Activated CD4-positive, alpha-beta memory T cell treated with anti-CD3 and anti-CD28 coated beads, Interleukin-2, amount 10 ng/mL, durations not matched to agents 7 days and 5 days (primary cell): ENCODE measurements at regions not wholly inside any gene's neighbourhood (a gene's known extent, or its start where the extent isn't known, plus 50 kb on each side); places are given as distances from the start of the nearest gene placed in this dataset.

Experiments used
- CTCF ChIA-PET: fragments of 350-600 bp; sonication (Branson Sonifier 250); formaldehyde crosslinking; loops from one replicate; lab custom pipeline; 2021; ENCODE audit warnings: antibody characterized with exemption, inconsistent platforms; lab: Charles Lee
- POLR2A ChIA-PET: fragments of 350-600 bp; sonication (Branson Sonifier 250); formaldehyde crosslinking; loops from one replicate; lab custom pipeline; 2021; ENCODE audit warnings: antibody characterized with exemption; lab: Charles Lee
- DNase-seq: peaks from one replicate; pipeline ENCODE4 v3.0.0-alpha.2; 2020
- H3K27ac Mint-ChIP-seq: one replicate; pipeline ENCODE4 v1.8.0; 2021; ENCODE audit warnings: mild to moderate bottlenecking, mixed read lengths
- H3K27me3 Mint-ChIP-seq: one replicate; pipeline ENCODE4 v1.8.0; 2021; ENCODE audit warnings: mixed read lengths
- H3K36me3 Mint-ChIP-seq: one replicate; pipeline ENCODE4 v1.8.0; 2021; ENCODE audit warnings: low read depth, mixed read lengths
- H3K4me1 Mint-ChIP-seq: one replicate; pipeline ENCODE4 v1.8.0; 2021; ENCODE audit warnings: mixed read lengths
- H3K4me3 Mint-ChIP-seq: one replicate; pipeline ENCODE4 v1.8.0; 2021; ENCODE audit warnings: mild to moderate bottlenecking, mixed read lengths
- H3K9me3 Mint-ChIP-seq: one replicate; pipeline ENCODE4 v1.8.0; 2021; ENCODE audit warnings: mixed read lengths

DNA sequence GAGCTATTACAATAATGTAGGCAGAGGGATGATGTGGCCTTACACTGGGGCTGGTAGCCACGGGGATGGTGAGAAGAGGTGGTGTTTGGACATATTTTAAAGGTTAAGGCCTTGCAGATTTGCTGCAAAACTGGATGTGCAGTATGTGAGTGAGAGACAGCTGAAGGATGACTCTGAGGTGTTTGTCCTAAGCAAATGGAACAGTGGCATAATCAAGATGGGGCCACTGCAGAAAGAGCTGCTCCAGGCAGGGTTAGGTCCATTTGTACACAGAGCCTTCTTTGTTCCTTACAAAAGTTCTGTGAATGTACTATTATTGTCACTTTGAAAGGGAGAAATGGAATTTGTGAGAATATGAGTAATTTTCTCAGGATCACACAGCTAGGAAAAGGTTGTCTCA is 220.4 kb upstream of the ZP4 start:
- H3K27ac Mint-ChIP-seq = no peak overlapping the region
- peaks cover 8% of the 10 kb centered on the region for H3K9me3 Mint-ChIP-seq
- ChIA-PET POLR2A (no interaction called here), CTCF (no interaction called here)
- H3K4me3 Mint-ChIP-seq = no peak overlapping the region
- no peaks in the 10 kb centered on the region for H3K27me3 Mint-ChIP-seq
- no peaks in the 10 kb centered on the region for H3K4me1 Mint-ChIP-seq
- H3K36me3 Mint-ChIP-seq = no peaks in the 10 kb centered on the region
- DNase-seq = no peak

DNA sequence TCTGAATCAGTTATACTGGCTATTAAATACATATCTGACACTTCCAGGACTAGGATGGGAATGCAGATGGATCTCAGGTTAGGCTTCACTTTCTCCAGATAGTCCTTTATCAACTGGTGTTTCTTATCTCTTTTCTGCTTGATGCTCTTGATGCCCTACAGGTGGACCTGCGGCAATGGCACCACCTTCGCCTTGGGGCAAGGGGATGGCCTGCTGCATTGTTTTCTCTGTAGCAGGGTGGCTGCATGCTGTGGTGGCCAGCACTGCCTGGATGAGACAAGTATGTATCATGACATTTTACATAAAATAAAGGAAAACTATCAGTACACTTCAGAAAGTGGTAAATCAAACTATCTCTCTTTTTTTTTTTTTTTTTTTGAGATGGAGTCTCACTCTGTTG is 217.7 kb upstream of the ZP4 start:
- Mint-ChIP-seq H3K27ac (no peak overlapping the region), H3K27me3 (no peaks in the 10 kb centered on the region), H3K9me3 (peaks cover 12% of the 10 kb centered on the region), H3K4me1 (no peaks in the 10 kb centered on the region), H3K4me3 (no peak overlapping the region), H3K36me3 (no peaks in the 10 kb centered on the region)
- POLR2A ChIA-PET = no interaction called here
- DNase-seq = no peak
- CTCF ChIA-PET = no interaction called here

DNA sequence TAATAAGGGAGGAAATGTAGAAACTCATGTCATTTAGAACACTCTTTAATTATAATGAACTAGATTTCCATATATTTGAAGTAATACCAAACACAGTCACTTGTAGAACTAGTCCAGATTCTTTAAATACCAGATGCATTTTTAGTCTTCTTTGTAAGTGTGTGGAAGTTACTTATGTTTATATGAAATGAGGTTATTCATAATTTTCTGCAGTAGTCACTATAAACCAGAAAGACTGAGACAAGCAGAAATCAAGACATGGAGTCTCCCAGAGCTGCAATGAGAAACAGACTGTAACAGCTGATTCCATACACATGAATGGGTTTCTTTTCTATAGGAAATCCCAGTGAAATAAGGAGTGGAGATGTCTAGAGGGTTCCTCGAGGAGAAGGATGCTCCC is 216.6 kb upstream of the ZP4 start:
- no peaks in the 10 kb centered on the region for H3K4me1 Mint-ChIP-seq
- no peak for DNase-seq

DNA sequence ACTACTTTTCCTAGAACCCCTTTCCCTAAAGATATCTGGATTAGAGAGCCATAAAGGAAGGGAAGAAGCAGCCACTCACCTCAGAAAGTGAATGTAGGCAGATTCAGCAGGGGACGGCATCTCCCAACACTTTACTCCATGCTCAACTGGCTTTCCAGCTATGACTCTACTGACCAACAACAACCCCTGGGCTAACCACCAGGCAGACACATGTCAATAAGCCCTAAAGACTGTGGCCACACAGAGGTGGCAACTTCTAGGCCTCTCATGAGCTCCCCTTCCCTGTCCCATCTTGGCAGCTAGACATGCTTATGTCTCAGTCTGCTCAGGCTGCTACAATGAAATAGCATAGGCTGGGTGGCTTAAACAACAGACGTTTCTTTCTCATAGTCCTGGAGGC is 214.0 kb upstream of the ZP4 start:
- Mint-ChIP-seq H3K27me3 (no peaks in the 10 kb centered on the region), H3K36me3 (no peaks in the 10 kb centered on the region), H3K4me1 (no peaks in the 10 kb centered on the region), H3K9me3 (peaks cover 10% of the 10 kb centered on the region), H3K4me3 (no peak overlapping the region), H3K27ac (no peak overlapping the region)
- POLR2A ChIA-PET = no interaction called here
- CTCF ChIA-PET = no interaction called here
- no peak for DNase-seq

More for the DNA sequence above, 216.6 kb upstream of the ZP4 start:
- Mint-ChIP-seq H3K4me3 (no peak overlapping the region), H3K9me3 (peaks cover 12% of the 10 kb centered on the region), H3K27me3 (no peaks in the 10 kb centered on the region), H3K27ac (no peak overlapping the region), H3K36me3 (no peaks in the 10 kb centered on the region)
- POLR2A ChIA-PET = no interaction called here
- CTCF ChIA-PET = no interaction called here

DNA sequence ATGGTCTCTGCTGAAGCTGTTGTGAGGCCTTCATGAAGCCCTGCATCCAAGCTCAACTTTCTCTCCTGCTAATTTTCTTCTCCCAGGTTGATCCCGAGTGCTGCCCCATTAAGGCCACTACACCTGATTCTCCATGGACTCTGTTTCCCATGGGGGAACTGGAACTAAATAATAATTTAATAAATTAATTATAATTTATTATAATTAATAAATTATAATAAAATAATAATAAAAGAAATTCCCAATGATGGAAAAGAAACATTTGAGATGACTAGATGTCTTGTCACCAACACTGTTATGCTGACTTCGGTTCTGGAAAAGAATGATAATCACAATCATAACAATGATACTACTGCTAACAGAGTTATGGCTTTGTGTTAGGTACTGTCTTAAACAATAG is 211.2 kb upstream of the ZP4 start:
- H3K27ac Mint-ChIP-seq = no peak overlapping the region
- no peaks in the 10 kb centered on the region for H3K4me1 Mint-ChIP-seq
- DNase-seq = no peak
- H3K4me3 Mint-ChIP-seq = no peak overlapping the region
- ChIA-PET CTCF (no interaction called here), POLR2A (no interaction called here)
- H3K36me3 Mint-ChIP-seq = no peaks in the 10 kb centered on the region
- no peaks in the 10 kb centered on the region for H3K27me3 Mint-ChIP-seq
- peaks cover 8% of the 10 kb centered on the region for H3K9me3 Mint-ChIP-seq

DNA sequence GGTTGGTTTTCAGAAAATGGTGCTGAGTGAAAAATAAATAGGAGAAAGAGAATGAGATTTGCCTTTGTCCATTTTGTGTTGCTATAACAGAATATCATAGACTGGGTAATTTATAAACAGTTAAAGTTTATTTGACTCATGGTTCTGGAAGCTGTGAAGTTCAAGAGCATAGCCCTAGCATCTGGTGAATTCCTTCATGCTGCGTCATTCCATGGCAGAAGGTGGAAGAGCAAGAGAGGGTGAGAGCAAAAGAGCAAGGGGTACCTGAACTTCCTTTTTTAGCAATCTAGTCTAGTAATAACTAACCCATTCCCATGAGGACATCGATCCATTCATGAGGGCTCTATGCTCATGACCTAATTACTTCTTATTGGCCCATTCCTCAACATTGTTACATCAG is 209.1 kb upstream of the ZP4 start:
- no peaks in the 10 kb centered on the region for H3K36me3 Mint-ChIP-seq
- POLR2A ChIA-PET = no interaction called here

DNA sequence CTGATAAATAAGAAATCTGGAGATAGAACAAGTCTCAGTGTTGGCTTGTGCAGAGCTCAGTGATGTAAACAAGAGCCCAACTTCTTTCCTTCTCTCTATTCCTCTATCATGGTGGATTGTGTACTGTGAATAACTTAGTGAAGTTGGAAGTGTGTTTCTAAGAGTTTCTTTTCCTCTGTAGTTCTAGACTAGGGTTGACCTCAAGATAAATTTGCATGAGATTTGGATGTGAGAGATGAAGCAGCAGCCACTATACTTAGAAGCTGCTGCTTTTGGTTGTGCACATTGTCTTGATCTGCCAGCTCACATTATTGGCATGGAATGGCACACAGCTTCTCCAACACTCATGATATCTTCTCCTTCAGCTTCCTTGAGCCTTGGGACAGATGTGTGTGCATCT is 198.9 kb upstream of the ZP4 start:
- H3K4me1 Mint-ChIP-seq = no peaks in the 10 kb centered on the region
- no peak overlapping the region for H3K4me3 Mint-ChIP-seq
- H3K9me3 Mint-ChIP-seq = peaks cover 3% of the 10 kb centered on the region
- no peak for DNase-seq
- no peaks in the 10 kb centered on the region for H3K36me3 Mint-ChIP-seq
- no peaks in the 10 kb centered on the region for H3K27me3 Mint-ChIP-seq
- ChIA-PET POLR2A (no interaction called here), CTCF (no interaction called here)
- H3K27ac Mint-ChIP-seq = no peak overlapping the region

More for the DNA sequence above, 209.1 kb upstream of the ZP4 start:
- no peak overlapping the region for H3K4me3 Mint-ChIP-seq
- H3K4me1 Mint-ChIP-seq = no peaks in the 10 kb centered on the region
- CTCF ChIA-PET = no interaction called here
- no peak for DNase-seq
- no peak overlapping the region for H3K27ac Mint-ChIP-seq
- H3K9me3 Mint-ChIP-seq = peaks cover 5% of the 10 kb centered on the region
- H3K27me3 Mint-ChIP-seq = no peaks in the 10 kb centered on the region

DNA sequence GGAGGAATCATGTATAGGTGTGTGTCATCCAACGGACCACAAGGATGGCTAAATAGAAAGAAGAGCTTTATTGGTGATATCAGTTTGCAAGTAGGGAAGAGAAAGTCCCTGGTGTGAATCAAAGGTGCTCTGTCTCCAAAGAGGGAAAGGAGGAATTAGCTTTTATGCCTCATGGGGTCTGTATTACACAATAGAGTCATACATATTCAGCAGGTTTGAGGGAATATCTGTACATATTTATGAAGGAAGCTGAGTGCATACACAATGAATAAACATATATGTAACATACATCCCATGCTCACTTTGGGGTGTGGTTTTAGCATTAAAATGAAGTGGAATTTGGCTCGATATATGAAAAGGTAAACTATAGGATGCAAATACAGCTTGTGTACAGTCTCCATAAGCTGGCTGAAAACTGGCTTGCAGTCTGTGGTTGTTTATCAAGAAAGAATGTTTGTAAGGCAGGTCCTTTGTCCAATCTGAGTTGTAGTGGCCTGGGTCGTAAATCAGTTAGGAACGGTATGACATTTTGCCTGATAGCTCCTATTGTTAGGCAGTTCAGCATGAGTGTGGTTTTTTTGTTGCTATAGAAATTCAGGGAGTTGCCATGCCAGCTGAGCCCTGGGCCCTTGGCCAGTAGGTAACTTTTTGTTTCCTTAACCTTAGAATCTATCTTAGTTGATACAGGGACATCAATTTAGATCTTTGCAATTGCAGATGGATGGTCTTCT is 198.0 kb upstream of the ZP4 start:
- H3K27ac Mint-ChIP-seq = no peak overlapping the region
- no peaks in the 10 kb centered on the region for H3K36me3 Mint-ChIP-seq
- H3K4me3 Mint-ChIP-seq = no peak overlapping the region
- H3K27me3 Mint-ChIP-seq = no peaks in the 10 kb centered on the region
- H3K4me1 Mint-ChIP-seq = no peaks in the 10 kb centered on the region
- peaks cover 3% of the 10 kb centered on the region for H3K9me3 Mint-ChIP-seq
- no peak for DNase-seq
- CTCF ChIA-PET = no interaction called here
- POLR2A ChIA-PET = no interaction called here

DNA sequence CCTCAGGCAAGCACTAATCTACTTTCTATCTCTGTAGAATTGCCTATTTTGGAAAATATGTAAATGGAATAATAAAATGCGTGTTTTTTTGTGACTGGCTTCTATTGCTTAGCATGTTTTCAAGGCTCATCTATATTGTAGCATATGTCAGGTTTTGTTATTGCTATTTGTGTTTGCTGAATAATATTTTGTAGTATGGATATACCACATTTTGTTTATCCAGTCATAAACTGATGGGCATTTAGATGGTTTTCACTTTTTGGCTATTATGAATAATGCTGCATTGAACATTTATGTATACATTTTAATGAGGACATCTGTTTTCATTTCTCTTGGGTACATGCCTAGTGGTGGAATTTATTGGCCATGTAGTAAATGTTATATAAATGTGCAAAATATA is 183.3 kb upstream of the ZP4 start:
- DNase-seq = no peak
- Mint-ChIP-seq H3K4me1 (no peaks in the 10 kb centered on the region), H3K9me3 (peaks cover 2% of the 10 kb centered on the region), H3K4me3 (no peak overlapping the region), H3K36me3 (no peaks in the 10 kb centered on the region), H3K27ac (no peak overlapping the region), H3K27me3 (no peaks in the 10 kb centered on the region)
- ChIA-PET CTCF (no interaction called here), POLR2A (no interaction called here)

DNA sequence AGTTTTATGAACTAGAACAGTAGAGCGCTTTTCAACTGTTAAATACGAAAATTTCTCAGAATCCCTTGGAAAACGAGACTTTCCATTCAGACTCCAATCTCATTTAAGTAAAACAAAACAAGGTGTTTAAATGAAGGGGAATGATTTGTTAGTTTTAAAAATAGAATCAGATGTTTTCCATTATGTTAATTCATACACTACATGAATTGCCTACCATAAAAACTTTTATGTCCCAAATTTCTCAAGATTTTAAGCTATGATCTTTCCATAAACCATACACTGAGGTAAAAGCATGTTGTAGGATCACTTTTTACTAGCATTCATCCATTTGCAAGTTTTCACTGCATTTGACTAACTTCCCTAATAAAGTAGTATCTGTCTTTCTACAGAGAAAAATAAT is 180.3 kb upstream of the ZP4 start:
- Mint-ChIP-seq H3K27me3 (no peaks in the 10 kb centered on the region), H3K9me3 (peaks cover under 1% of the 10 kb centered on the region), H3K27ac (no peak overlapping the region), H3K36me3 (no peaks in the 10 kb centered on the region), H3K4me3 (no peak overlapping the region), H3K4me1 (no peaks in the 10 kb centered on the region)
- ChIA-PET CTCF (no interaction called here), POLR2A (no interaction called here)
- DNase-seq = no peak

DNA sequence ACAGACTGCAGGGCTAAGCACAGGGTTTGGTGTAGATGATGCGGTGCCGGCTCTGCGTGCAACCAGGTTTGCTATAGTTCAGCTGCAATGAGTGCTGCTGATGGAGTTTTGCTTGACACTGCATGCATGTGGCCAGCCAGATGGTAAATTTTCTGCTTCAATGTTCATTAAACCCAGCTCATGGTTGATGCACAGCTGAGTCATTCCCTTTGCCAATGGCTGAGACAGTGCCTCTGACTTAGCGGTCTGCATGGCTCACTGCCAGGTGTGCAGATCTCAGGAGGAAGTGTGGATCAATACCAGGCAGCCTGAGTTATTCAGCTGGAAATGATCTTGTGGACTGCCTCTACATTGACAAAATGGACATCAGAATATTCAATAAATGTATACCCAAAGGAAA is 172.7 kb upstream of the ZP4 start:
- Mint-ChIP-seq H3K4me3 (no peak overlapping the region), H3K36me3 (no peaks in the 10 kb centered on the region), H3K4me1 (no peaks in the 10 kb centered on the region), H3K27me3 (no peaks in the 10 kb centered on the region), H3K9me3 (peaks cover 6% of the 10 kb centered on the region), H3K27ac (no peak overlapping the region)
- ChIA-PET CTCF (no interaction called here), POLR2A (no interaction called here)
- no peak for DNase-seq

DNA sequence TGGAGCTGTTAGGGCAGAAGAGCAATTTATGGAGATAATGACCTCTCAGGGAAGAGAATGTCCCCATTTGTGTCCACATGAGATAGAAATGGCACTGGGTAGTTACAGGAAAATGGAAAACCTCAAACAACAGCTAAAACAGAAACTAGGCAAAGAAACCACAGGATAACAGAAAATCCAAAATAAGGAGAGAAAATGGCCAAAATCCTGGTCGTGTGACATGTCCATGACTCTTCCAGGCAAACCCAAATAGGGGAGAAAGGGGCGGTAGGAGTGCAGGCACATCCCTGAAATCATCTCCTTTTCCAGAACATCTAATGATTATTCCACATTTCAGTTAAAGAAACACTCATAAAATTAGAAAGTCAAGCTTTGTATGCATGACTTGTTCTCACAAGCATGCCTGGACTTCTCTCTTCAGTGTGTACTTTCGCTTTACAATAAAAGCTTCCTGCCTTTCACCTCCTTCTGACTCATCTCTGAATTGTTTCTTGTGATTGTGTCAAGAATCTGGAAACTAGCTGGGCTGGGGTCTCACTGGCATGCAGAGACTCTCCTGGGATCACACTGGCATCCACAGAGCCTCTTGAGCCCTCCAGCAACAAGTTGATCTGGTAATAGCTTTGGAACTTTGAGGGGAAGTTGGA is 171.4 kb upstream of the ZP4 start:
- POLR2A ChIA-PET = no interaction called here
- Mint-ChIP-seq H3K36me3 (no peaks in the 10 kb centered on the region), H3K4me1 (no peaks in the 10 kb centered on the region), H3K27me3 (no peaks in the 10 kb centered on the region), H3K9me3 (peaks cover 9% of the 10 kb centered on the region), H3K4me3 (no peak overlapping the region), H3K27ac (no peak overlapping the region)
- DNase-seq = no peak
- CTCF ChIA-PET = no interaction called here

DNA sequence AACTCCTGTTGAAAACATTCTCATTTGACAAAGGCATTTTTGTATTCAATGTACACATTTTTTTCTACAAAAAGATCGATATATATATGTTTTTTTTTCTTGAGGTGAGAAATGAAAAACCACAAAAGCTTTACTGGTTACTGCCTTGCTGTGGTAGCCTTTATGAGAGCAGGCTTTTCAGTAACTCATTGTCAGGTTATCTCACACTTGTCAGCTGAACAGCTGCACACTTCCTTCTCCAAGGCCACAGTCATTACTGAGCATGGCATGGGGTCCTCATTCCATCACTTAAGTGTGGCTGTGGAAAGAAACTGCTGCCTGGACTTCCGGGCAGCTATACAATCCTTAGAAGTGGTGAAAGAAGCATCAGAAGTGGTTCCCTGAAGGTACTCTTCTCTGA is 169.3 kb upstream of the ZP4 start:
- ChIA-PET POLR2A (no interaction called here), CTCF (no interaction called here)
- H3K9me3 Mint-ChIP-seq = peaks cover 9% of the 10 kb centered on the region
- DNase-seq = no peak
- no peaks in the 10 kb centered on the region for H3K36me3 Mint-ChIP-seq
- H3K4me3 Mint-ChIP-seq = no peak overlapping the region
- no peaks in the 10 kb centered on the region for H3K4me1 Mint-ChIP-seq
- H3K27me3 Mint-ChIP-seq = no peaks in the 10 kb centered on the region
- no peak overlapping the region for H3K27ac Mint-ChIP-seq
